HCT116 (cell line): ENCODE measurements at regions not wholly inside any gene's neighbourhood (a gene's known extent, or its start where the extent isn't known, plus 50 kb on each side); places are given as distances from the start of the nearest gene placed in this dataset.

ENCODE experiments used
- ATAC-seq: fragments of 200-7000 bp; cut with Tn5 transposase; 2 replicates; pipeline ENCODE4 v1.9.1; 2020; ENCODE audit warnings: mild to moderate bottlenecking, moderate library complexity
- BruUV-seq: library from RNA; stranded (reverse); fragments of 400-500 nt; replicated peaks from 2 replicates; lab custom pipeline; 2021; lab: Mats Ljungman, UMichigan
- CTCF ChIA-PET: fragments of 300-600 bp; sonication (Branson Sonifier 250); formaldehyde crosslinking; loops from one replicate; lab custom pipeline; 2021; ENCODE audit warnings: antibody characterized with exemption; lab: Charles Lee
- POLR2A ChIA-PET: fragments of 300-600, 350-600 bp; sonication (Branson Sonifier 250); formaldehyde crosslinking; loops from one replicate; lab custom pipeline; 2021; ENCODE audit warnings: antibody characterized with exemption; lab: Charles Lee
- RAD21 ChIA-PET, 2 experiments: fragments of 300-600 bp; sonication (Branson Sonifier 250); formaldehyde crosslinking; loops; one replicate each; lab custom pipeline; 2023; ENCODE audit warnings: low total read pairs in 2 of 2; ENCODE audit not compliant: uncharacterized antibody in 2 of 2, unreplicated experiment in 2 of 2, low non-redundant PET in 1 of 2; lab: Charles Lee
- DNase-seq: peaks from one replicate; pipeline ENCODE4 v3.0.0-alpha.2; 2010; ENCODE audit warnings: low read depth, low spot score
- H2AFZ ChIP-seq: fragments of 200-600 bp; shearing (Covaris generic), sonication (generic); 2 replicates; pipeline ENCODE4 v1.6.1; 2017; ENCODE audit warnings: low read depth, mixed run types, mixed read lengths, antibody characterized with exemption, low read length; ENCODE audit not compliant: poor library complexity, severe bottlenecking
- H3K27ac ChIP-seq: 2 replicates; pipeline ENCODE4 v1.5.1; 2012; ENCODE audit warnings: low read depth, low read length
- H3K27me3 ChIP-seq: fragments of 200-600 bp; sonication (generic); 2 replicates; pipeline ENCODE4 v1.6.1; 2016; ENCODE audit warnings: mixed run types, low read length, mixed read lengths; ENCODE audit not compliant: insufficient read depth
- H3K36me3 ChIP-seq, 2 experiments: fragments of 200-500 bp in 1 of 2; fragments of 200-600 bp in 1 of 2; sonication (Bioruptor generic) in 1 of 2; sonication (generic) in 1 of 2; 2 replicates each; pipeline versions ENCODE4 v1.5.1 to v1.6.1; 2014 to 2016; ENCODE audit warnings: low read length in 2 of 2, inconsistent platforms in 1 of 2, mixed read lengths in 1 of 2, mixed run types in 1 of 2; ENCODE audit not compliant: insufficient read depth in 2 of 2, control insufficient read depth in 1 of 2
- H3K4me1 ChIP-seq, 2 experiments: fragments of 200-600 bp in 1 of 2; sonication (generic) in 1 of 2; 2 replicates each; pipeline versions ENCODE4 v1.5.1 to v1.6.1; 2012 to 2017; ENCODE audit warnings: low read length in 2 of 2, inconsistent platforms in 1 of 2, mild to moderate bottlenecking in 1 of 2, mixed read lengths in 1 of 2, mixed run types in 1 of 2, moderate library complexity in 1 of 2; ENCODE audit not compliant: insufficient read depth in 2 of 2, control insufficient read depth in 1 of 2
- H3K4me2 ChIP-seq: fragments of 200-600 bp; sonication (generic); 2 replicates; pipeline ENCODE4 v1.6.1; 2017; ENCODE audit warnings: mixed run types, low read length, mixed read lengths
- H3K4me3 ChIP-seq, 2 experiments: fragments of 200-600 bp in 1 of 2; sonication (generic) in 1 of 2; replicated peaks in 1 of 2; 2 replicates each; pipeline ENCODE4 v1.5.1; 2011 to 2016; ENCODE audit warnings: low read length in 2 of 2, control low read depth in 1 of 2, low read depth in 1 of 2, mild to moderate bottlenecking in 1 of 2, mixed read lengths in 1 of 2, mixed run types in 1 of 2
- H3K79me2 ChIP-seq: fragments of 200-600 bp; sonication (generic); 2 replicates; pipeline ENCODE4 v1.6.1; 2017; ENCODE audit warnings: mild to moderate bottlenecking, mixed run types, low read length, moderate library complexity, mixed read lengths; ENCODE audit not compliant: insufficient read depth
- H3K9ac ChIP-seq: fragments of 200-600 bp; sonication (generic); 2 replicates; pipeline ENCODE4 v1.6.1; 2016; ENCODE audit warnings: low read length, mixed read lengths
- H3K9me2 ChIP-seq: fragments of 200-600 bp; sonication (generic), shearing (Covaris generic); 2 replicates; pipeline ENCODE4 v1.6.1; 2017; ENCODE audit warnings: mixed run types, mild to moderate bottlenecking, moderate library complexity; ENCODE audit not compliant: insufficient read depth
- H3K9me3 ChIP-seq, 2 experiments: fragments of 200-500 bp in 1 of 2; fragments of 200-600 bp in 1 of 2; sonication (Bioruptor generic) in 1 of 2; sonication (generic) in 1 of 2; 2 replicates each; pipeline ENCODE4 v1.6.1; 2014 to 2017; ENCODE audit warnings: low read length in 2 of 2, mixed read lengths in 2 of 2, inconsistent platforms in 1 of 2, low read depth in 1 of 2, mild to moderate bottlenecking in 1 of 2, mixed run types in 1 of 2, moderate library complexity in 1 of 2; ENCODE audit not compliant: control insufficient read depth in 1 of 2, insufficient read depth in 1 of 2
- H4K20me1 ChIP-seq: fragments of 200-600 bp; sonication (generic), shearing (Covaris generic); 2 replicates; pipeline ENCODE4 v1.6.1; 2017; ENCODE audit warnings: mixed run types, mild to moderate bottlenecking, moderate library complexity; ENCODE audit not compliant: insufficient read depth
- ATF3 ChIP-seq: IDR thresholded peaks from 2 replicates; pipeline ENCODE4 v1.6.1; 2012
- CBX3 ChIP-seq: IDR thresholded peaks from 2 replicates; pipeline ENCODE4 v1.6.1; 2012; ENCODE audit warnings: low read depth
- CTCF ChIP-seq, 3 experiments: fragments of 200-600 bp in 1 of 3; sonication (generic) in 1 of 3; IDR thresholded peaks in 2 of 3; conservative IDR thresholded peaks in 1 of 3; 2 replicates each; pipeline ENCODE4 v1.5.1; 2012 to 2017; ENCODE audit warnings: low read depth in 2 of 3, low read length in 2 of 3, antibody characterized with exemption in 1 of 3, borderline replicate concordance in 1 of 3, control low read depth in 1 of 3, mild to moderate bottlenecking in 1 of 3, mixed read lengths in 1 of 3, mixed run types in 1 of 3, moderate library complexity in 1 of 3; ENCODE audit not compliant: insufficient read depth in 1 of 3
- EGR1 ChIP-seq: IDR thresholded peaks from 2 replicates; pipeline ENCODE4 v1.6.1; 2012; ENCODE audit warnings: low read depth
- ELF1 ChIP-seq: IDR thresholded peaks from 2 replicates; pipeline ENCODE4 v1.6.1; 2012; ENCODE audit warnings: low read depth, borderline replicate concordance
- EZH2phosphoT487 ChIP-seq: fragments of 200-600 bp; IDR thresholded peaks from 2 replicates; pipeline ENCODE4 v1.6.1; 2018; ENCODE audit warnings: antibody characterized with exemption, borderline replicate concordance
- FOSL1 ChIP-seq: IDR thresholded peaks from 2 replicates; pipeline ENCODE4 v1.6.1; 2012; ENCODE audit warnings: low read depth
- JUND ChIP-seq: IDR thresholded peaks from 2 replicates; pipeline ENCODE4 v1.6.1; 2012
- POLR2A ChIP-seq: IDR thresholded peaks from 2 replicates; pipeline ENCODE4 v1.7.0; 2011; ENCODE audit warnings: borderline replicate concordance; ENCODE audit not compliant: insufficient read depth, insufficient read length; ENCODE audit errors: extremely low read depth
- POLR2AphosphoS5 ChIP-seq: IDR thresholded peaks from 2 replicates; pipeline ENCODE4 v1.6.1; 2011; ENCODE audit warnings: mild to moderate bottlenecking, low read depth, low read length, moderate library complexity
- SIN3A ChIP-seq: IDR thresholded peaks from 2 replicates; pipeline ENCODE4 v1.6.1; 2012; ENCODE audit warnings: low read depth
- SRF ChIP-seq: IDR thresholded peaks from 2 replicates; pipeline ENCODE4 v1.6.1; 2012; ENCODE audit warnings: low read depth
- TCF7L2 ChIP-seq: IDR thresholded peaks from 2 replicates; pipeline ENCODE4 v1.7.0; 2011; ENCODE audit warnings: borderline replicate concordance, inconsistent platforms; ENCODE audit not compliant: insufficient read depth, insufficient read length; ENCODE audit errors: extremely low read depth
- YY1 ChIP-seq: IDR thresholded peaks from 2 replicates; pipeline ENCODE4 v1.6.1; 2011; ENCODE audit warnings: low read length, low read depth, moderate library complexity, mild to moderate bottlenecking; ENCODE audit not compliant: insufficient replicate concordance; ENCODE audit errors: extremely low read depth
- ZBTB33 ChIP-seq: IDR thresholded peaks from 2 replicates; pipeline ENCODE4 v1.6.1; 2011; ENCODE audit warnings: mild to moderate bottlenecking, low read length, moderate library complexity; ENCODE audit not compliant: insufficient replicate concordance; ENCODE audit errors: extremely low read depth
- ZNF274 ChIP-seq: fragments of 200-500 bp; sonication (Bioruptor generic); IDR thresholded peaks from 2 replicates; pipeline ENCODE4 v1.6.1; 2014; ENCODE audit warnings: mild to moderate bottlenecking, low read depth, low read length, inconsistent platforms
- intact Hi-C: fragments of 100-400 bp; cut with micrococcal nuclease; formaldehyde crosslinking; loops from 2 replicates; pipeline ENCODE4 v1.10.0; 2022
- TF ChIP-seq, protein P1 (sequence below): IDR thresholded peaks from 2 replicates; pipeline ENCODE4 v1.6.1; 2012

GRCh38 chr7:125876431-125876830 is 946.8 kb upstream of the POT1 start:
- CTCF ChIA-PET: no interaction called here

GRCh38 chr7:125871431-125871830 is 941.8 kb upstream of the POT1 start:
- ATAC-seq: no peak
- no peaks in the 10 kb centered on the region for H4K20me1 ChIP-seq
- ChIA-PET POLR2A (no interaction called here), RAD21 (no interaction called here), CTCF (no interaction called here)
- no peak overlapping the region for H3K4me3 ChIP-seq
- no peaks in the 10 kb centered on the region for H3K9me3 ChIP-seq
- H3K36me3 ChIP-seq: no peaks in the 10 kb centered on the region
- intact Hi-C loops: no loop called here
- H3K9me2 ChIP-seq: no peaks in the 10 kb centered on the region
- H2AFZ ChIP-seq: no peak overlapping the region
- H3K4me1 ChIP-seq: no peaks in the 10 kb centered on the region
- no peak overlapping the region for H3K9ac ChIP-seq
- H3K27ac ChIP-seq: no peak overlapping the region
- no peaks in the 10 kb centered on the region for H3K79me2 ChIP-seq
- no peak for DNase-seq
- no peak overlapping the region for H3K4me2 ChIP-seq
- no peaks in the 10 kb centered on the region for H3K27me3 ChIP-seq
- no TSS peak for BruUV-seq
- TF ChIP-seq YY1 (no peak), ZNF274 (no peak), CTCF (IDR thresholded peaks at IDR 0.05 in 2 of 3, conservative IDR thresholded peaks at IDR 0.05 in 1 of 3; ENCODE audit: borderline replicate concordance in 1 of 3, insufficient read depth in 1 of 3, low read depth in 2 of 3, low read length in 2 of 3) (no peak), TCF7L2 (no peak), ELF1 (no peak), ATF3 (no peak), EGR1 (no peak), JUND (no peak), FOSL1 (no peak), SIN3A (no peak)
- TF ChIP-seq, protein P1, sequence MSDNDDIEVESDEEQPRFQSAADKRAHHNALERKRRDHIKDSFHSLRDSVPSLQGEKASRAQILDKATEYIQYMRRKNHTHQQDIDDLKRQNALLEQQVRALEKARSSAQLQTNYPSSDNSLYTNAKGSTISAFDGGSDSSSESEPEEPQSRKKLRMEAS: no peak

More at GRCh38 chr7:125876431-125876830, 946.8 kb upstream of the POT1 start:
- Histone ChIP-seq H3K4me2 (no peak overlapping the region), H3K36me3 (no peaks in the 10 kb centered on the region), H3K4me3 (no peak overlapping the region), H4K20me1 (no peaks in the 10 kb centered on the region), H3K9me3 (no peaks in the 10 kb centered on the region), H3K27ac (no peak overlapping the region), H3K4me1 (peaks cover 0 to 11% of the 10 kb centered on the region in 2 experiments; a peak in 3 of 4 replicates), H2AFZ (no peak overlapping the region), H3K27me3 (no peaks in the 10 kb centered on the region), H3K79me2 (no peaks in the 10 kb centered on the region), H3K9me2 (no peaks in the 10 kb centered on the region), H3K9ac (no peak overlapping the region)
- TF ChIP-seq CBX3 (no peak), ZBTB33 (no peak), SRF (no peak), EGR1 (no peak), EZH2phosphoT487 (no peak), POLR2AphosphoS5 (no peak), ELF1 (no peak), POLR2A (no peak)
- DNase-seq (no peak), ATAC-seq (no peak)
- ChIA-PET RAD21 (no interaction called here), POLR2A (no interaction called here)
- no TSS peak for BruUV-seq
- intact Hi-C loops: no loop called here
